Fibroblast of peridontal ligament (primary cell): ENCODE measurements at regions not wholly inside any gene's neighbourhood (a gene's known extent, or its start where the extent isn't known, plus 50 kb on each side); places are given as distances from the start of the nearest gene placed in this dataset.
"Not testable (repeated sequence)": the region's sequence is repeated elsewhere in the genome, so short reads cannot be mapped to it uniquely, and the experiment has no call there.

Source experiments
- DNase-seq: peaks from one replicate; pipeline ENCODE4 v3.0.0-alpha.2; 2010; ENCODE audit errors: extremely low read depth

DNA sequence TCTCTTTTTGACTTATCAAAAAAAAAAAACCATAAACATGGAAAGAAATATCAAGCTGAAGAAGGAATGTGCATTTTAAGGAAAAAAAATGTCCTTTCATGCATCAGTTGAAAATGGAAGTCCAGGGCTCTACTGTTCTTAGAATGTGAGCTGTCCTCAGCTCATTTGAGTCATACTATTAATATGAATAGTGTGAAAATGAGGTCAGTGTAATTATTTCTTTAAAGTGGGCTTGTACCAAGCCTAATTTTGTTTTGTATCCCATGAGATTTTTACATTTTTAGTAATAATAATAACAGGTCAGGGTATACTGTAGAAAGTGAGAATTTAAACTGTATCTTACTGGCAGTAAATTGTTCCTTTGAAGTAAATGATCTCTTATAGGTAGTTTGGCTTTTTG, 148.5 kb downstream of the NAA11 start:
- DNase-seq: no peak

- no peak for DNase-seq
These were observed 149.5 kb downstream of the NAA11 start for GRCh38 chr4:79176351-79176750.

DNA sequence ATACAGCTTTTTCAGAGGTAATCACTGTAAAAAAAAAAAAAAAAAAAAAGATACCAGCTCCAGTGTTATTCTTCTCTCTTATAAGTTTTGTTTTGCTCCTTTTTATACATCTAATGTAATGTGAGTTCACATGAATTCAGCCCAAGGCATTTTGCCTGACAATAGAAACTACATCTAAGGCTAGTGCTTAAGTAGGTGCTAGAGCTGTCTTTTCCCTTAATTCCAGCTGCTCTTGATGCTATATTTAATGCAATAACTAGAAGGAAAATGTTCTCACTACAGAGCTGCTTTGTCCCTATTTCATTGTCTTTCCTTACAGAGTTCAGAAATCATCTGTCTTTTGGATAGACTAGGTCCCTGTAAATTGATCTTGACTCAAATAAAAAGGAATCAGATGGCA, 150.1 kb downstream of the NAA11 start:
- DNase-seq: no peak

DNA sequence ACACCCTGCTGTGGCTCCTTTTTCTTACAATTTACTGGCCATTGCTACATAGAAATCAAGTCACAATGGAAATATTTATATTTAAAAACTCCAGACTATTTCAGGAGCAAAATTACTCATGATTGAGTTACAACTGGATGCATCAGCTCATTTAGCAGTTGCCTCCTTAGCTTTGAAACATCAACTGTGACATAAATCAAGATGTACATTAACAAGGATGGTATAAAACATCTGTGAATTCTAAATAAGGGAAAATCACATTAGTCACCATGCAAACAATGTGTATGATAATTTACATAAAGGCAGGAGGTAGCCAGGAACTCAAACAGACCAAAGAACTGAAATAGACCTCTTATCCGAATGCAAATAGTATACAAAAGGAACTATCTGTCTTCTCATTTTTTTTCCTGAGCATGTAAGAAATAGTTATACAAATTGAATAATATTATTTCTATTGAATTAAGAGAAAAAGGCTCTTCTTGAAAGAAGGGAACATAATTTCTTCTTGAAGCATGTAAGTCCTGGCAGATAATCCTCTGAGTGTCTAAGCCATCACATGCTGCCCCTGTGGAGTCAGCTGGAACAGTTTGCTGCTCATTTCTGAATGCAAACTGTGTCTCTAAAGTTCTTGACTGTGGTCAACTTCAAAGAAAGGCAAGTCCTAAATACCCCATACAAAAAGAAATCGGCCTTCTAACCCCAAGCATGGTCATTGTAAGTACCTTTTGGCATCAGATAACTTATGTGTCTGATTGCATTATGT, 151.2 kb downstream of the NAA11 start:
- no peak for DNase-seq

GRCh38 chr4:79173186-79173585, 152.7 kb downstream of the NAA11 start:
- DNase-seq: no peak

GRCh38 chr4:79170077-79170476, 155.8 kb downstream of the NAA11 start:
- no peak for DNase-seq

DNA sequence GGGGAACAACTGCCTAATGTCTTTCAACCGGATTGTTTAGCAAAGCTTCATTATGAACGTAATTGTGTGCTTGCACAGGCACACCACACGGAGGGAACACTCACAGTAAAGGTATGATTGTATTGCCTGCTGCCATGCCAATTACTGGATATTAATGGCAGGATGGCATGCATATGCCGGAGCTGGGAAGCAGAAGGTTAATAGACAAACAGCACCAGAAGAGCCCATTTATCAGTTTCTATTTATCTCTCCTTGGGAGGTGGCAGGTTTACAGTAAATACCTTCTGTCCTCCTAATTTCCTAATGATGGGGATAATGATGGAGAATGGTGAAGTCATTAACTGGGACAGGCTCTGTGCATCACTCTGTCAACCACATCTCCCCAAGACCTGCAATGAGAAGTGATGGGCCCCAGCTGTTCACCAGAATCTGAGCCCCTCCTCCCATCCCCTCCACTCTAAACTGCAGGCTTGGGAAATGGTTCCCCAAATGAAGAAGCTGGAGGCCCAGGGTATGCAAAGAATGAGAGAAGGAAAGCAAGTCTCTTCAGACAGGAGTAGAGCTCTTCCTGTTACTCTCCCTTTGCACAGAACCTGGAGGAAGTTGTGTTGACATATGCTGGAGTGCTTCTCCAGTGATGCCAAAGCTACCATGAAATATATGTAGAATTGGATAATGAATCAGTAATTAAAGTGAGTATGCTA, 160.8 kb downstream of the NAA11 start:
- DNase-seq: no peak

DNA sequence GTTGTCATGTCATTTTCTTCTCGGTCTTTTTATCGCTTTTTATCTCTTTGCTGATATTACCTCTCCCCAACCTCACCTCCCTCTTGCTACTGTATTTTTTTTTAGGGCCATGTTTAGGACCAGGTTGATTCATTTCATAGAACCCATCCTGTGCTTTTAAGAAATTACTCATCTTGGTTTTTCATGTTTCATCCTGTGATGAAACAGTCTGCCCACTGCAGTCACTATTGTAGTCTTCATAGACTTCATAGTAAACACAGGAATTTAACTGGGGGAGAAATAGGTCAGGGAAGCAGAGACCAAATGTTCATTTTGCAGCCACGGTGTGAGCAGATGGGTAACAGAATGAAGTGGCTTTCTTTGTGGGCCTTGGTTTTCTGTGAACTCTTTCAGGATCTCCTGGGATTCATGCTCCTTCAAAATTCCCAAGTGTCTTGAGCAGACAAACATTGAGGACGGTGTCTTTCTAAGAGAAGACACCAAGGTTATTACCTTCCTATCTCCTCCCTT, 161.8 kb downstream of the NAA11 start:
- DNase-seq: no peak

- DNase-seq: no peak
These were observed 164.9 kb downstream of the NAA11 start for GRCh38 chr4:79160962-79161361.

DNA sequence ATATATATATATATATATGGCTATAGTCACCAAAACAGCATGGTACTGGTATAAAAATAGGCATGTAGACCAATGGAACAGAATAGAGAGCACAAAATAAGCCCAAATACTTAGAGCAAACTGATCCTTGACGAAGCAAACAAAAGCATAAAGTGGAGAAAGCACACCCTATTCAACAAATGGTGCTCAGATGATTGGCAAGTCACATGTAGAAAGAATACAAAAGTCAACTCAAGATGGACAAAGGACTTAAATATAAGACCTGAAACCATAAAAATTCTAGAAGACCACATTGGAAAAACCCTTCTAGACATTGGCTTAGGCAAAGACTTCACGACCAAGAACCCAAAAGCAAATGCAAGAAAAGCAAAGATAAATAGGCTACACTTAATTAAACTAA, 167.2 kb downstream of the NAA11 start:
- not testable (repeated sequence) for DNase-seq

DNA sequence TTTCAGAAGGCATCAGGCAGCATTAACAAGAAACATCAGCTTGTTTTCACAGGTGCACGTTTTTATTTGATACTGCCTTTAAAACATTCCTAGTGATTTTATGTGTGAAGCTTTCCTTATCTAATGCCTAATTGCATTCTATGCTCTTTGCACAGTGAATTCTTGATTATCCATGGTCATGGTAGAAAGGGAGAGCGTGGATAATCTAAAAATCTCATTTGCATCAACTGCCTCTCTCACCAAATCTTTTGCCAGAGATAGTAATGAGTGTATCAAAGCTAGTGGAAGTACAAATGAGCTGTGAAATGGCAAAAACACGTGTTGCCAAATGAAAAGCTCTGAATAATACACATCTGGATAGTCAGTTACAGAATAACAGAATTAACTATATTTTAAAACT, 170.5 kb downstream of the NAA11 start:
- DNase-seq: no peak

- no peak for DNase-seq
These were observed 174.9 kb downstream of the NAA11 start for GRCh38 chr4:79150820-79151416.

- no peak for DNase-seq
These were observed 177.5 kb downstream of the NAA11 start for GRCh38 chr4:79148369-79148768.

- no peak for DNase-seq
These were observed 178.6 kb downstream of the NAA11 start for GRCh38 chr4:79147251-79147650.

DNA sequence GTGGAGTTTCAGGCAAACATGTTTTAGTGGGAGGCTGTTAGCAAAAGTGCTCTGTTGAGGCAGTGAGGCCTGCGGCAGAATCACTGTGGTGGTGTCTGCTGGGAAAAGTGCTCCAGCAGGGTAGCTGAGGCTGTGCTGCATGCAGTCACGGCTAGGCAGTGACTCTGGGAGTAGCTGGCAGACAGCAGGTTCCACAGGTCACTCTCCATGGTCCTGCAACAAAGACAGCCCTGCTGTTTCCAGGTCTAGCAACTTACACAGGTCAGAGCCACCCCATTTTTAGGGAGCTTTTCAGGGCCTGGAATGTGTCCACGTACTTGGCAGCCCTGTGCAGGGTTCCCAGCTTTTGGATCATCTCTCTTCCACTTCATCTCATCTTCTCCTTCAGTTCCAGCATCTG, 184.3 kb downstream of the NAA11 start:
- no peak for DNase-seq

DNA sequence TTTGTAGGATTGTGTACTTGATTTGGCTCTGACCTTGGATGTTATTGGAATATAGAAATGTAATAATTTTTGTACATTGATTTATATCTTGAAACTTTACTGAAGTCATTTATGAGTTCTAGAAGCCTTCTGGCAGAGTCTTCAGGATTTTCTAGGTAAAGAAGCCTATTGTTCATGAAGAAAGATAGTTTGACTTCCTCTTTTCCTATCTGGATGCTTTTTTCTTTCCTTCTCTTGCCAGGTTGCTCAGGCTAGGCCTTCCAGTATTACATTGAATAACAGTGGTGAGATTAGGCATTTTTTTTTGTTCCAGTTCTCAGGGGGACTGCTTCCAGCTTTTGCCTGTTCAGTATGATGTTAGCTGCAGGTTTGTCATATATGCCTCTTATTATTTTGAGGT, 191.1 kb downstream of the NAA11 start:
- DNase-seq: no peak

DNA sequence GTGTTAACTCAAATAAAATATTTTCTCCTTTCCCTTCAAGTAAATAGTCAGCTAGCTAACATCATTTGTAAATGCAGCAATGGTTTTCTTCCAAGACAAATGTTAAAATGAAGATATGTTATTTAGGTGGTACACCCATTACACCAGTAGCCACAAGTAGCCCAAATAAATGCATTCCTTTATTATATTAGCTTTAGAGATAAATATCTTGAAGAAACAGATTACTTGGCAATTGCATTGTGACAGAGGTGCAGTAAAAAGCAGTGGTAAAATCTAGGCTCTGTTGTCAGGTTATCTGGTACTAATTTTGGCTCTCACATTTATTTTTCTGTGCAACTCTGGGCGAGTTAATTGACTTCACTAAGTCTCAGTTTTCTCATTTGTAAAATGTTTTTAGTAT, 193.0 kb downstream of the NAA11 start:
- no peak for DNase-seq

GRCh38 chr4:79121875-79122358, 182.7 kb upstream of the PAQR3 start:
- no peak for DNase-seq

DNA sequence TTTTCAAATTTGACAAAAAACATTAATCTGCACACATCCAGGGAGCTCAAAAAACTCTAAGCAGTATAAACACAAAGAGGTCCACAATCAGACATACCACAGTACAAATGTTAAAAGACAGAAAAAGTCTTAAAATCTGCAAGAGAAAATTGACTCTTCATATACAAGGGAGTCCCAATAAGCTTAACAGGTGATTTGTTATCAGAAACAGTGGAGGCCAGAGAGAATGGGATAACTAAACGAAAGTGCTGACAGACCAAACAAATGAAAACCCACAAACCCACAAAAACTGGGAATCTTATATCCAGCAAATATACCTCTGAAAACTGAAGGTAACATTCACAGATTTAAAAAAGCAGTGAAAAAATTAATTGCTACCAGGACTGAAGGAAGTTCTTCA, 182.0 kb upstream of the PAQR3 start:
- no peak for DNase-seq

DNA sequence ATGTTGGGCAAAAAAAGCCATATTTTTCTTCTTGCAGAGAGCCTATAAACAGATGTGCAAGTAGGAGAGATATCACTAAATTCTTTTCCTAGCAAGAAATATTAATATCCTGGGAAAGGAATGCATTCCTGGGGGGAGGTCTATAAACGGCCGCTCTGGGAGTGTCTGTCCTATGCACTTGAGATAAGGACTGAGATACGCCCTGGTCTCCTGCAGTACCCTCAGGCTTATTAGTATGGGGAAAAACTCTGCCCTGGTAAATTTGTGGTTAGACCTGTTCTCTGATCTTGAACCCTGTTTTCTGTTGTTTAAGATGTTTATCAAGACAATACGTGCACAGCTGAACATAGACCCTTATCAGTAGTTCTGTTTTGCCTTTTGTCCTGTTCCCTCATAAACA, 177.8 kb upstream of the PAQR3 start:
- not testable (repeated sequence) for DNase-seq

DNA sequence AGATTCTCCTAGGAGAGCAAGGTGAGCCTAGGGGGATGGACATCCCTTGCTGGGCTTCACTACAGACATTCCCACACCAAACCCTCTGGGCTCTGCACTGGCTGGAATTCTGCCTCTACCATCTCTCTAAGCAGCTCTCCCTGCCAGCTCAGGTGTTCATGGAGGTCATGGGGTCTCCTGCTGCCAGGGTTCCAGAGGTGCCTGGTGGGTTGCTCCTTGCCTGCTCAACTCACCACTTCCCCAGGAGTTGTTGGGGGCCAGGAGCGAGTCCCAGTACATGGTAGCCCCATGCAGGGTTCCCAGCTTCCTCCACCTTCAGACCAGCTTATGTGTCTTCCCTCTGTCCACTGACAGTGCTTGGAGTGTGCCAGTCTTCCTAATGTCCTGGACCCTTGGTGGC, 167.8 kb upstream of the PAQR3 start:
- no peak for DNase-seq

DNA sequence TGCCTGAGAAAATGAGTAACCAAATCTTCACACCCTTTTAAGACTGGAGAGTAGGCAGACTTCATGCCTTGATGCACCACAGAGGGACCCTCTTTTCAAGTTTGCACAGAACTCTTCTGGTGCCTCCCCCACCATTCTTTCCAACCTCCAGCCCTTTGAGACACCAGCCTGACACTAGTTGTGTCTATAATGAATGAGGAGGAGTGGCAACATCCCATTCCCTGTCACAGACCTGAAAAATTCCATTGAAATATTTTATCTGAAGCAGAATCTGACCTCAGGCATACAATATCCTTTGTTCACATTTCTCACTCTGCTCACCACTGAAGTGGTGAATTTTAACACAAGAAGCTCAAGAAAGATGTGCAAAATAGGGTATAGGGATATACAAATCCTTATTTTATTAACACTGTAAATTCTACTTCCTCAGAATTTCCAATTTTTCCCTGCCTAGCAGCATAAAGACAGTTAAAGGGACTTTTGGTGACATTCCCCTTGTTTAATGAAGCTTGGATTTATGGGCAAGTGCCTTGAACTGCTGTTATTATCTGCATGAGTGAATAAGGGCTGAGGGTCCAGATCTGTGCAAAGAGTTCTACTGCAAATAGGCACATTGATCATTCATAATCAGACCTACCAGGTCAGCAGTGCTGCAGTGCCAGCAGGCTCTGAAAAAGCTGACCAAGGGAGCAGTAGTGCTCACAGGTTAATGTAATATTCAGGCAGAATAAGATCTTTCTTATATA, 149.9 kb upstream of the PAQR3 start:
- DNase-seq: no peak
